ENCODE measurements at regions not wholly inside any gene's neighbourhood (a gene's known extent, or its start where the extent isn't known, plus 50 kb on each side); places are given as distances from the start of the nearest gene placed in this dataset.

DNA sequence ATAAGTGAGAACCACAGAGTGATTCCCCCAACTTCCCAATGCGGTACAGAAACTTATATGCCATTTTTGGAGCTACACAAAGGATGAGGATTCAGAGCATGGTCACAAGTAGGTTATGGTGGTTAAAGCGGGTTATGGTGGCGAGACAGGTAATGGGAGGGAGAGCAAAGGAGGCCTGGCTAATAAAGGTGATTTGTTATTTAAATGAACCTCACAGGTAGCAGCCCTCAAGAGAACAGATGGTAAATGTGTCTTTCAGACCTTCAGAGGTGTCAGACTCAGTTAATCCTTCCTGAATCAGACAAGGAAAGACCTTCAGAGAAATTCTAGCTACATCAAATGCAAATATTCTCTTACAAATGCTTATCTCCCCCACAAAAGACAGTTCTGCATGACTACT lies 1971.4 kb downstream of the OLFM4 start:
- TF ChIP-seq, protein P1, sequence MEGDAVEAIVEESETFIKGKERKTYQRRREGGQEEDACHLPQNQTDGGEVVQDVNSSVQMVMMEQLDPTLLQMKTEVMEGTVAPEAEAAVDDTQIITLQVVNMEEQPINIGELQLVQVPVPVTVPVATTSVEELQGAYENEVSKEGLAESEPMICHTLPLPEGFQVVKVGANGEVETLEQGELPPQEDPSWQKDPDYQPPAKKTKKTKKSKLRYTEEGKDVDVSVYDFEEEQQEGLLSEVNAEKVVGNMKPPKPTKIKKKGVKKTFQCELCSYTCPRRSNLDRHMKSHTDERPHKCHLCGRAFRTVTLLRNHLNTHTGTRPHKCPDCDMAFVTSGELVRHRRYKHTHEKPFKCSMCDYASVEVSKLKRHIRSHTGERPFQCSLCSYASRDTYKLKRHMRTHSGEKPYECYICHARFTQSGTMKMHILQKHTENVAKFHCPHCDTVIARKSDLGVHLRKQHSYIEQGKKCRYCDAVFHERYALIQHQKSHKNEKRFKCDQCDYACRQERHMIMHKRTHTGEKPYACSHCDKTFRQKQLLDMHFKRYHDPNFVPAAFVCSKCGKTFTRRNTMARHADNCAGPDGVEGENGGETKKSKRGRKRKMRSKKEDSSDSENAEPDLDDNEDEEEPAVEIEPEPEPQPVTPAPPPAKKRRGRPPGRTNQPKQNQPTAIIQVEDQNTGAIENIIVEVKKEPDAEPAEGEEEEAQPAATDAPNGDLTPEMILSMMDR (conservative IDR thresholded peaks at IDR 0.05 in 1 of 2, IDR thresholded peaks at IDR 0.05 in 1 of 2; ENCODE audit: low read depth in 1 of 2, low read length in 2 of 2) = no peak
- TF ChIP-seq EZH2 (IDR thresholded peaks at IDR 0.05; ENCODE audit: low read length, missing control alignments) = no peak
